Naive thymus-derived CD8-positive, alpha-beta T cell (primary cell): ENCODE measurements at regions not wholly inside any gene's neighbourhood (a gene's known extent, or its start where the extent isn't known, plus 50 kb on each side); places are given as distances from the start of the nearest gene placed in this dataset.

Experiments
- ATAC-seq, 2 donors: fragments of 150-1000 bp; cut with Tn5 transposase in 1 of 2; sonication (Bioruptor Pico), chemical (Tn5 transposase) in 1 of 2; 1 replicate in 1 of 2; 2 replicates in 1 of 2; pipeline ENCODE4 v1.10.0; 2021; ENCODE audit warnings: mild to moderate bottlenecking in 2 of 2, moderate library complexity in 2 of 2
- POLR2A ChIA-PET: fragments of 350-600 bp; sonication (Branson Sonifier 250); formaldehyde crosslinking; loops from one replicate; lab custom pipeline; 2021; ENCODE audit warnings: antibody characterized with exemption; lab: Charles Lee
- DNase-seq, 10 donors: peaks; one replicate each; pipeline versions ENCODE4 v3.0.0 to v3.0.0-alpha.2; 2020 to 2022
- H3K27ac Mint-ChIP-seq, 10 donors: one replicate each; pipeline ENCODE4 v1.8.0; 2020 to 2022; ENCODE audit warnings: mild to moderate bottlenecking in 10 of 10, mixed read lengths in 10 of 10, moderate library complexity in 4 of 10, inconsistent platforms in 1 of 10
- H3K27me3 Mint-ChIP-seq, 5 donors: one replicate each; pipeline ENCODE4 v1.8.0; 2021 to 2022; ENCODE audit warnings: mixed read lengths in 5 of 5
- H3K36me3 Mint-ChIP-seq, 3 donors: one replicate each; pipeline ENCODE4 v1.8.0; 2020 to 2022; ENCODE audit warnings: mixed read lengths in 3 of 3, mild to moderate bottlenecking in 2 of 3, inconsistent platforms in 1 of 3
- H3K4me1 Mint-ChIP-seq, 4 donors: one replicate each; pipeline ENCODE4 v1.8.0; 2021 to 2022; ENCODE audit warnings: mixed read lengths in 4 of 4
- H3K4me3 Mint-ChIP-seq, 10 donors: one replicate each; pipeline ENCODE4 v1.8.0; 2020 to 2022; ENCODE audit warnings: mild to moderate bottlenecking in 10 of 10, mixed read lengths in 10 of 10, moderate library complexity in 6 of 10, inconsistent platforms in 1 of 10
- H3K9me3 Mint-ChIP-seq, 9 donors: one replicate each; pipeline ENCODE4 v1.8.0; 2020 to 2022; ENCODE audit warnings: mixed read lengths in 9 of 9, mild to moderate bottlenecking in 3 of 9, inconsistent platforms in 1 of 9, moderate library complexity in 1 of 9

DNA sequence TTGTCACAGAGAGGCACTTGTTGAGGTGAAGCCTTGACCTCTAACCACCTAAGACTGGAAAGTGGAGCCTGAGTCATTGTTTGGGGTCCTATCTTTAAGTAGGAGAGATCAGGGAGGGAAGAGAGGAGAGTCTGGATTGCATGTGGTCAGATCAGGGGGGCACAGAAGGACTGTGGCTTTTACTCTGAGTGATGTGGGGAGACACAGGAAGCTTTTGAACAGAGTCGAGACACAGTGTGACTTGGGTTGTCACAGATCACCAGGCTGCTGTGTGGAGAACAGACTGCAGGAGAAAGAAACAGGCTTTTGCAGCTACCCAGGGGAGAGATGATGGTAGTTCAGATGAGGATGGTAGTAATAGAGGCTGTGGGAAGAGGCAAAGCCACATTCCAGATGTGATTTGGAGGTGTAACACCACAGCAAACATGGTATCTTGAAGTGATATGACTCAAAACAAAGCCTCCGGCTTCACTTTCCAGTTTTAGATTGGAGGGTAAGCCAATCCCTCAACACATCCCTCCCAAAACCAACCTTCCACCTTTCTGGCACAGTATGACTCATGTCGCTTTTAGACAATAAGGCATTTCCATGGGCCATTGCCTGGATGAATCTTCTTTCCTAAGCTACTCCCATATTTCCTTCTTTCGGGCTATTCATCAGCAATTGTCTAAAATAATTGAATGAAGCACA, 125.8 kb upstream of the SLC44A3 start:
- Mint-ChIP-seq H3K4me1 (peaks cover 5 to 11% (median 7%) of the 10 kb centered on the region in 4 donors), H3K36me3 (no peaks in the 10 kb centered on the region), H3K9me3 (no peaks in the 10 kb centered on the region), H3K4me3 (no peak overlapping the region), H3K27me3 (peaks cover 20 to 38% (median 24%) of the 10 kb centered on the region in 5 donors), H3K27ac (no peak overlapping the region)
- POLR2A ChIA-PET, result no interaction called here
- ATAC-seq (no peak), DNase-seq (no peak)

DNA sequence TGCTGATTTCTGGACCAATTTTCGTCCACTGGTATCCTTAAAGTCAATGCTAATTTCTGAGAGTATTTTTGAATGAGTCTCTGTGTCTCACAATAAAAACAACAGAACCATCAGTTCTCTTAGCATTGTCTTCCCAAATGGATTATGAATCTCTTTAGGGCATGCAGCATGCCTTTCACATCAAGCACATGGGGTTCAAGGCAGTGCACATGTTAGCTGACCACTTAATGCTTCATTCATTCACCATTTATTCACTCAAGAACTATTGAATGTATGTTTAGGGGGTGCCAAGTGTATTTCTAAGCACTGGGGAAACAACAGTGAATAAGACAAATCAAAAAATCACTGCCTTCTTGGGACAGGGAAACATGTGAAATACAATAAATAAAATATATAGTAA, 126.7 kb upstream of the SLC44A3 start:
- no peaks in the 10 kb centered on the region for H3K9me3 Mint-ChIP-seq
- POLR2A ChIA-PET, result no interaction called here
- H3K27me3 Mint-ChIP-seq, result peaks cover 24 to 46% (median 28%) of the 10 kb centered on the region in 5 donors
- no peaks in the 10 kb centered on the region for H3K36me3 Mint-ChIP-seq
- ATAC-seq (no peak), DNase-seq (no peak)
- no peak overlapping the region for H3K27ac Mint-ChIP-seq
- H3K4me1 Mint-ChIP-seq, result peaks cover 5 to 11% (median 7%) of the 10 kb centered on the region in 4 donors
- H3K4me3 Mint-ChIP-seq, result no peak overlapping the region

DNA sequence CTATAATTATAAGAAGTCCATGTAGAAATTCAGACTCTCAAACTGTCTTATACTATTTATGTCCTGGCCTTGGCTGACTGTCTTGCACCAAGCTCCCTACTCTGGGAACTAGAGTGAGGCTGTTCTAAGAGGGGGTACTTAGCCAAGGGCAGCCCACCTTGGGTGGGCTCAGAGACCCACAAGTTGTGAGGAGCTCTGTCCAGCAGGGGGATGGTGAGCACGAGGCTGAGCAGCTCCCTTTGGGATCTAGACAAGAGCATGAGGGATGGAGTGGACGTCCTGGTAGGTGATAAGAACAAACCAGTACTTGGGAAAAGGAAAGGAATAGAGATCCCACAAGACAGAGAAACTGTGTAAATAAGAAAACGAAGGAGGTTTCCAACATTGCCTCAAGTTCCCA, 127.1 kb upstream of the SLC44A3 start:
- H3K27me3 Mint-ChIP-seq, result peaks cover 24 to 50% (median 28%) of the 10 kb centered on the region in 5 donors
- H3K4me1 Mint-ChIP-seq, result peaks cover 5 to 11% (median 7%) of the 10 kb centered on the region in 4 donors

DNA sequence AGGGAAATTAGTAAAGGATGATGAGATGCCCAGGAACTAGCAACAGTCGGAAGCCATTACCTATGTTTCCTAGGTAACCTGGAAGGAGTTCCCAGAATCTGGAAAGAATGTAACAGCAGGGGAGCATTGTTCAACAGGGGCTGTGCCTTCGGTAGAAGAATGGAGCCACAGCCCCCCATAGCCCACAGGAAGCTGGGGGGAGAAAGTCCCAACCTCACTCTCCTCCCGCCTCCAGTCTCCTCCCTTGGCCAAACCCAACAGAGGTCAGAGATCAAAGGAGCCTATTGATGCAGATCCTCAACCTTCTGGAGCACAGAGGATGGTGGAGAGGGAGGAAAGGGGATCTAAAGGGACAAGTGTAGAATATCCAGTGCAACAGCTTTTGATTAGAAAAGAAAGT, 131.5 kb upstream of the SLC44A3 start:
- Mint-ChIP-seq H3K27me3 (peaks cover 15 to 54% (median 25%) of the 10 kb centered on the region in 5 donors), H3K4me3 (no peak overlapping the region), H3K9me3 (no peaks in the 10 kb centered on the region), H3K27ac (no peak overlapping the region), H3K4me1 (peaks cover 0 to 2% (median under 1%) of the 10 kb centered on the region in 4 donors), H3K36me3 (no peaks in the 10 kb centered on the region)
- DNase-seq, result no peak
- POLR2A ChIA-PET, result no interaction called here
- ATAC-seq, result no peak

More for the DNA sequence above, 127.1 kb upstream of the SLC44A3 start:
- no peaks in the 10 kb centered on the region for H3K36me3 Mint-ChIP-seq
- POLR2A ChIA-PET, result no interaction called here
- no peaks in the 10 kb centered on the region for H3K9me3 Mint-ChIP-seq
- no peak overlapping the region for H3K4me3 Mint-ChIP-seq
- no peak for ATAC-seq
- no peak overlapping the region for H3K27ac Mint-ChIP-seq
- DNase-seq, result no peak

DNA sequence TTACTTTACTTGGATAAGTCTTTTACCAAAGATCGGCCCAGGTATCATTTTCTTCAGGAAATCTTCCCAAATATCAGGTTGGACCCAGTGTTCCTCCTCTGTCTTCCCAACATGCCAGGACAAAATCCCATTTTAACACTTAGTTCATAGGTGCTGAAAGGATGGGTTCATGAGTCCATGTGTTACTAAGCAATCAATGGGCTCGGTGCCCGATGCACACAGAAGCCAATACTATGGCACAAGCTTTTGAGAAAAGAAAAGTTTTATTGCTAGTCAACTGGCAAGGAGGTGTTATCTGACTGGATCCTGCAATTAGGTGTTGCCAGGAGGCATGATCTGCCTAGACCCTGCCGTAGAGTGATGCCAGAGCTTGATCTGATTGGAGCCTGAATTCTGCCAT, 133.3 kb upstream of the SLC44A3 start:
- POLR2A ChIA-PET, result no interaction called here
- ATAC-seq (no peak), DNase-seq (no peak)
- H3K27ac Mint-ChIP-seq, result no peak overlapping the region
- no peaks in the 10 kb centered on the region for H3K36me3 Mint-ChIP-seq
- H3K4me3 Mint-ChIP-seq, result no peak overlapping the region
- no peaks in the 10 kb centered on the region for H3K9me3 Mint-ChIP-seq
- H3K4me1 Mint-ChIP-seq, result peaks cover 0 to 2% (median 0%) of the 10 kb centered on the region in 4 donors
- peaks cover 18 to 42% (median 21%) of the 10 kb centered on the region in 5 donors for H3K27me3 Mint-ChIP-seq

DNA sequence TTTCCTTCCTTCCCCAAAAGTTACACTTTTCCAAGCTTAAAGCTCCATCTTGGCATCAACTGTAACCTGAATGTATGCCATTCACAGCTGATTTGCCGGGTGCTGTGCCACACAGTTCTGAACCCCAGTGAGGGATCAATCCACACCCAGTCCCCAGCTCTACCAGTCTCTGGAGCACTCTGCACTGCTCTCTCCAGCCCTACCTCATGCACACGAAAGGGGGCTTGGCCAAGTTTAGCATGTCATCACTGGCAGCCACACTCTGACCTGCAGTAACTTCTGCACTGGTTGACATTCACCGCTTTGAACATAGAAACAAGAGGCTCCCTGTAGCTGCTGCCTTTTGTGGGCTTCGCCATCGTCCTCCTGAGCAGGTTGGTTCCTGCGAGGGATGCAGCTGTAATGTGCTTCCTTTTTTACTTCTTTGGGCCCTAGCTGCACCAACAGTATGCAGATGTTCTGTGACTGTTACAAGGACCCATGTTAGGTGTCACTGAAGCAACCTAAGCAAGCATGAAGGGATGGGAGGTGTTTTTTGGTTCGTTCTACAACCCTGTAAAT, 135.4 kb upstream of the SLC44A3 start:
- Mint-ChIP-seq H3K27ac (no peak overlapping the region), H3K36me3 (no peaks in the 10 kb centered on the region), H3K4me3 (no peak overlapping the region), H3K9me3 (no peaks in the 10 kb centered on the region), H3K4me1 (peaks cover 0 to 2% (median 0%) of the 10 kb centered on the region in 4 donors), H3K27me3 (peaks cover 16 to 34% (median 18%) of the 10 kb centered on the region in 5 donors)
- POLR2A ChIA-PET, result no interaction called here
- no peak for DNase-seq
- peak in 1 of 2 donors; percentile 33 for ATAC-seq

DNA sequence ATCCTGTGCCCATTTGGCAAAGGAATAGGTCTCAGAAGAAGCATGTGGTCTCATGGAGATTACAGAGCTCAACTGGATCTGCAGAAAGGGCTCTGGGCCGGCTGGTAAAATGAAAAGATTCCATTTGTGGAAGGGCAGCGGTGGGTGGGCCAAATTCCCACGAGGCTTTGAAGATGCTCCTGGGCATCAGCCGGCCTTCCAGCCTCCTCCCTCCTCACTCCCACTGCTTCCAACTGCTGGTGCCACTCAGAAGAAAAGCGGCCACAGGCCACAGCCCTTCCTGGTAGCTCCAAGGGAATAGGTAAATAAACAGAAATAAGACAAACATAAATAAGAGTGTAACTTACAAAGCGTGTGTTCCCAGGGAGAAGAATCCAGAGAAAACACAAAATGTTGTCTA, 136.3 kb upstream of the SLC44A3 start:
- ATAC-seq, result no peak
- Mint-ChIP-seq H3K4me1 (peaks cover 0 to 2% (median 0%) of the 10 kb centered on the region in 4 donors), H3K27me3 (peaks cover 13 to 36% (median 18%) of the 10 kb centered on the region in 5 donors), H3K4me3 (no peak overlapping the region), H3K27ac (no peak overlapping the region), H3K36me3 (no peaks in the 10 kb centered on the region), H3K9me3 (no peaks in the 10 kb centered on the region)
- DNase-seq, result no peak
- POLR2A ChIA-PET, result no interaction called here

DNA sequence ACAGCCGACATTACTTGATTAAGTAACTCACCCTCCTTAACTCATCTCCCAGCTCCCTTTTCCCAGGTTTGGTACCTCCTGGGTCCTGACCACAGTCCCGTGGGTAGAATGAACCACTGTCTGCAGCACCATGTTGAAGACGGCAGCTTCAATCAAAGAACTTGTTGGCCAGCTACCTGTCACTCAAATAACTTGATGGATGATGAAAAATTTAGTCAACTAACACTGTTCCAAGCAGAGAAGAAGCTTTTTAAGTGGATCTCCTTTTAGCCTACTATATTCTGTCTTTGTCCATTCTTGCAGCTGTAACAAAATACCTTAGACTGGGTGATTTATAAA, 138.4 kb upstream of the F3 start:
- peaks cover 12 to 19% (median 16%) of the 10 kb centered on the region in 5 donors for H3K27me3 Mint-ChIP-seq

DNA sequence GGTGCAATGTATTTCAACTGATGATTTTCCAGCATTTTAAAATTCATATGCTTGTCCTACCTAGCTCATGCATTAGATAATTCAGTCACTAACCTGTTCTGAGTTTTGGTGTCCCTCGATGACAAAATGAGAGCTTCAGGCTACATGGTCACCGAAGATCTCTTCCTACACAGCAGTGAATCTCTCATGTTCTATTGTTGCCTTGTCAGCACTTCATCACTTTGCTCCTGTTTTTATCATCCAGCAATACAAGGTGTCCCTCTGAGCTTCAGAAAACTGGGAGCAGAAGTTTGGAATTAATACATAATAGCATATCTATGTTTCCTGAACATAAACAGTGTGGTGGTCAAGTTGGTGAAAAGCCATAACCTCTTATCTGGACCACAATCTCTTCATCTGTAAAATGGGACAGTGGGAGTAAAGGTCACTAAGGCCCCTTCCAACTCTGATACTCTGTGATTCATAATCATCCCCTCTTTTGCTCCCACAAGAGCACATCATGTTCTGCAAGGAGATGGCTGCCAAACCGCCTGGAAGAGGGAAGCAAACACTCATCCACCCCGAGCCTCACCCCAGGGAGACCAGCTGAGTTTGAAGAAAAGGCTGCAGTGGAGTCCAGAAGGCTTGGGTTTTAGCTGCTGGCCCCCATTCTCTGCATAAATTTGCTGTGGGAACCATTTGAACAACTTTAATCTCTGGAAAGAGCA, 137.9 kb upstream of the F3 start:
- DNase-seq, result no peak
- peaks cover 11 to 17% (median 13%) of the 10 kb centered on the region in 5 donors for H3K27me3 Mint-ChIP-seq
- ATAC-seq, result no peak
- no peak overlapping the region for H3K4me3 Mint-ChIP-seq
- H3K36me3 Mint-ChIP-seq, result no peaks in the 10 kb centered on the region
- POLR2A ChIA-PET, result no interaction called here
- H3K9me3 Mint-ChIP-seq, result no peaks in the 10 kb centered on the region
- no peak overlapping the region for H3K27ac Mint-ChIP-seq
- H3K4me1 Mint-ChIP-seq, result peaks cover 0 to 2% (median 0%) of the 10 kb centered on the region in 4 donors

More for the DNA sequence above, 138.4 kb upstream of the F3 start:
- ATAC-seq (no peak), DNase-seq (no peak)
- H3K27ac Mint-ChIP-seq, result no peak overlapping the region
- POLR2A ChIA-PET, result no interaction called here
- peaks cover 0 to 3% (median 0%) of the 10 kb centered on the region in 4 donors for H3K4me1 Mint-ChIP-seq
- no peaks in the 10 kb centered on the region for H3K9me3 Mint-ChIP-seq
- H3K4me3 Mint-ChIP-seq, result no peak overlapping the region
- no peaks in the 10 kb centered on the region for H3K36me3 Mint-ChIP-seq

DNA sequence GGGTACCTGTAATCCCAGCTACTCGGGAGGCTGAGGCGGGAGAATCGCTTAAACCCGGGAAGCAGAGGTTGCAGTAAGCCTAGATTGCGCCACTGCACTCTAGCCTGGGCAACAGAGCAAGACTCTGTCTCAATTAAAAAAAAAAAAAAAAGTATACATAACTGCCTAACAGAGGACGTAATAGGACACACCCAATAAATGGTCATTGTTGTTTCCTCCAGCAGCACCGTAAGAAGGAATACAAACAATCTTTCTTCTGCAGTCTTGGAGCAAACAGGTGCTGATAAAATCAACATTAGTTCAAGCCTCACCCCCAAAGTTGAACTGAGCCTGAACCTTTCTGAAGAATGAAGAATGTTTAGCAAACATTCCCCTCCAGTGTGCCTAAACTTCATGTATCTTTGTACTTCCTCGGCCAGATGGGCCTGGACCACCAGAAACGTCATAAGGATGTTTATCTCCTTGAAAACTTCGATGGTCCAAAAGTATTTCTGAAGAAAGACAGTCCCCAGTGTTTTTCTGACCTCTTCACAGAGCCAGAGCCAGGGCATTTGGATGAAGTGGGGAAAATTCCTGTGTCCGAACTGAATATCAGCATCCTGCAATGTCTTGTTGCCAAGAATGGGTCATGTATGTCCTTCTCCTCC, 136.8 kb upstream of the F3 start:
- Mint-ChIP-seq H3K27ac (no peak overlapping the region), H3K27me3 (peaks cover 9 to 16% (median 10%) of the 10 kb centered on the region in 5 donors), H3K4me3 (no peak overlapping the region), H3K36me3 (no peaks in the 10 kb centered on the region), H3K9me3 (no peaks in the 10 kb centered on the region), H3K4me1 (peaks cover 0 to 2% (median 0%) of the 10 kb centered on the region in 4 donors)
- ATAC-seq (no peak), DNase-seq (no peak)
- POLR2A ChIA-PET, result no interaction called here

DNA sequence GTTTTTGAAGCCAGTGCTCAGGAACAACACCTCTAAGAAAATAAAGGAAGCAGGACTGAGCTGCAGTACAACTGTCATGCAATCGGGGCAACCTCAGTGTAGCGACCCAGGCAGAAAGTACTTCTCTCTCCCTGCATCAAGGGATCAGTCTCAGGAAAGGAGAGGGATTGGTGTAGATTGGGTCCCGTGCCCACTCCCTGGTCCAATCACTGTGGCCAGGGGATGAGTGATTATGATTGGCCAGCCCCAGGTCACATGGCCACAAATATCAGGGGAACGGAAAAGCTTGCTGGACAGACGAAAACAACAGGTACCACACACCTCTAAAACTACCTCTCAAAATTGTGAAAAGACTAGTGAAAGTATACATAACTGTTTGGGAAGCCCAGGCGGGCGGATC, 136.2 kb upstream of the F3 start:
- Mint-ChIP-seq H3K4me1 (peaks cover 0 to 2% (median 0%) of the 10 kb centered on the region in 4 donors), H3K36me3 (no peaks in the 10 kb centered on the region), H3K27ac (no peak overlapping the region), H3K9me3 (no peaks in the 10 kb centered on the region), H3K27me3 (peaks cover 9 to 16% (median 10%) of the 10 kb centered on the region in 5 donors), H3K4me3 (no peak overlapping the region)
- no peak for DNase-seq
- ATAC-seq, result no peak
- POLR2A ChIA-PET, result no interaction called here

DNA sequence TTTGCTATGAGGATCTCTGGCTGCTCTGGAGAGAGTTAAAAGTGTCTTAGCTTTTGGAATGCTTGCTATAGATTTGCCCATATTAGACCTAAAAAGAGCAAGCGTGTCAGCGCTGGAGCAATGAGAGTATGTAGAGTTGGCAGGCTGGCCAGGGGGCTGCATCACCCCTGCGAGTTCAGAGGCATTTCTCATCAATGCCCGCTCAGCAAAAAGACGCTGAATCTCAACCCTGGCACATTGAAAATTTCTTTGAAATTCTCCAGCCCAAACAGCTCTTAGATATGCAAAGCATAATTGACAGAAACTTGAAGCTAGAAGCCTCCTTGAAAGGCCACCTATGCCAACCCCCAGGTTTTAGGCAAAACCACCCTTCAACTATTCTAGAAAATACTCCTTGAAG, 135.5 kb upstream of the F3 start:
- H3K4me1 Mint-ChIP-seq, result peaks cover 0 to 2% (median 0%) of the 10 kb centered on the region in 4 donors
- H3K27ac Mint-ChIP-seq, result no peak overlapping the region
- POLR2A ChIA-PET, result no interaction called here
- DNase-seq, result no peak
- H3K4me3 Mint-ChIP-seq, result no peak overlapping the region
- no peak for ATAC-seq
- H3K27me3 Mint-ChIP-seq, result peaks cover 6 to 16% (median 13%) of the 10 kb centered on the region in 5 donors
- H3K9me3 Mint-ChIP-seq, result no peaks in the 10 kb centered on the region
- H3K36me3 Mint-ChIP-seq, result no peaks in the 10 kb centered on the region

DNA sequence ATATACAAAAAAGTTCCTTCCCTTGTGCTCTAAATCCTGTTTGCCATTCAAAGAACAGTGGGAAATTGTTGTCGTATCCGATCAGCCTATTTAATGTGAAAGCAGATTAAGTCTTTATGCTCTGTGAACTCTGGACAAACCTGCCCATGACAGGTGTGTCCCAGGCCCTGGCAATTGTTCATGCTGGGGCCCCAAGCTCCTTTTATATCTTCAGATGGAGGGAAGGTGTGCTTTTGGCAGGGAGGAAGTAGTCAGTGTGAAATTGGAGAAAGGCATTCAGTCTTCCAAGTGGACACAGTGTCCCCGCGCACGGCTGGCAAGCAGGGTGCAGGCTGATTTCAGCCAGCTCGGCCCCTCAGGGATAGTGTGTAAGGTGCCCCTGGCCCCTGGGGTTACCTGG, 135.1 kb upstream of the F3 start:
- no peak for DNase-seq
- Mint-ChIP-seq H3K36me3 (no peaks in the 10 kb centered on the region), H3K27ac (no peak overlapping the region), H3K4me3 (no peak overlapping the region), H3K4me1 (peaks cover 0 to 2% (median 0%) of the 10 kb centered on the region in 4 donors), H3K27me3 (peaks cover 3 to 17% (median 16%) of the 10 kb centered on the region in 5 donors), H3K9me3 (no peaks in the 10 kb centered on the region)
- ATAC-seq, result no peak
- POLR2A ChIA-PET, result no interaction called here
